ENCODE measurements at regions not wholly inside any gene's neighbourhood (a gene's known extent, or its start where the extent isn't known, plus 50 kb on each side); places are given as distances from the start of the nearest gene placed in this dataset.

DNA sequence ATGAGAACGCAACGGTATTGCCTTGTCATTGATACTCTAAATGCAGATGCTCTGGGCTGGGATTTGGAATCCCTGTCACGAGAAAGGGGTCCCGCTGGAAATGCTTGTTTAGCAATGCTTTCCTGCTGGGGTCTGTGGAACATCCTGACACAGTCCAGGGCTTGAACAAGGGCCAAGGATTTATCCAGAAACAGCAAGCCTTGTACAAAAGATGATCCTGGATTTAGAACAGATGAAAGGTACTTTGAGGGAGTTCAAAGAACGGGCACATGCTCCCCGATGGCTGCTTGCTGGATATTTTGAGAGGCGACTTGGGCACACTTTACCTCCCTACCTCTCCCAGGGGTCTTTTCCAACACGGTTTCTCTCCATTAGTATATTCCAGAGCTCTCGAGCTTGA is 108.1 kb upstream of the CELF4 start:
- Mint-ChIP-seq H3K27ac (no peak overlapping the region), H3K9me3 (peaks cover 0 to 12% (median 3%) of the 10 kb centered on the region in 5 donors), H3K4me1 (no peaks in the 10 kb centered on the region), H3K36me3 (no peaks in the 10 kb centered on the region), H3K4me3 (no peak overlapping the region), H3K27me3 (no peaks in the 10 kb centered on the region)
- Histone ChIP-seq H3K4me1 (ENCODE audit: insufficient read depth, low read length) (no peaks in the 10 kb centered on the region), H3K27me3 (ENCODE audit: insufficient read depth, low read length, poor library complexity, severe bottlenecking) (no peaks in the 10 kb centered on the region), H3K36me3 (ENCODE audit: insufficient read depth, low read length) (no peaks in the 10 kb centered on the region), H3K4me3 (ENCODE audit: low read length) (no peak overlapping the region), H3K27ac (ENCODE audit: low read depth, low read length) (no peak overlapping the region), H3K9me3 (ENCODE audit: low read length) (no peaks in the 10 kb centered on the region)
- ChIA-PET POLR2A (no interaction called here), CTCF (no interaction called here)
- no peak for DNase-seq

GRCh38 chr18:37672932-37673595 is 107.5 kb upstream of the CELF4 start:
- Histone ChIP-seq H3K4me3 (ENCODE audit: low read length) (no peak overlapping the region), H3K27me3 (ENCODE audit: insufficient read depth, low read length, poor library complexity, severe bottlenecking) (no peaks in the 10 kb centered on the region), H3K9me3 (ENCODE audit: low read length) (no peaks in the 10 kb centered on the region), H3K4me1 (ENCODE audit: insufficient read depth, low read length) (no peaks in the 10 kb centered on the region), H3K27ac (ENCODE audit: low read depth, low read length) (no peak overlapping the region), H3K36me3 (ENCODE audit: insufficient read depth, low read length) (no peaks in the 10 kb centered on the region)
- POLR2A ChIA-PET, result no interaction called here
- H3K4me3 Mint-ChIP-seq, result no peak overlapping the region
- H3K36me3 Mint-ChIP-seq, result no peaks in the 10 kb centered on the region
- no peak overlapping the region for H3K27ac Mint-ChIP-seq
- no peaks in the 10 kb centered on the region for H3K27me3 Mint-ChIP-seq
- peaks cover 0 to 12% (median 3%) of the 10 kb centered on the region in 5 donors for H3K9me3 Mint-ChIP-seq
- CTCF ChIA-PET, result no interaction called here
- no peaks in the 10 kb centered on the region for H3K4me1 Mint-ChIP-seq
- no peak for DNase-seq

DNA sequence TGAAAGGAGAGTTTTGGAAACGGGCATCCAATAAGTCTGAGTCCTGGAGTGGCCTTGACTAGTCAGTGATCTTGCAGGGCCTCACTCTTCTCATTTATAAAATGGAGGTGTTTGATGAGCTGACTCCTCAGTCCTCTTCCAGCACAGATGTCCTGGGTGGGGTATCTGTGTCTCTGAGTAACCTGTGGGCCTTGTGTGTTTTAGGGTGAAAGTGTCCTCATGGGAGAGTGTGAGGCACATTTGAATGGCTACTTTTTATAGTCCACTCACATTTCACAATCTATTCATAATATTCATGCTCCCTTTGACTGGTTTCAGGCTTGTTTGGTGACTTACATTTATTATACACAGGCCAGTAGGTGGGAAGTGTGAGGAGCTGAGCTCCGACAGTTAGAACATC is 106.4 kb upstream of the CELF4 start:
- no peak overlapping the region for H3K27ac ChIP-seq (ENCODE audit: low read depth, low read length)
- Mint-ChIP-seq H3K4me3 (no peak overlapping the region), H3K4me1 (no peaks in the 10 kb centered on the region), H3K36me3 (no peaks in the 10 kb centered on the region), H3K27me3 (no peaks in the 10 kb centered on the region), H3K9me3 (peaks cover 0 to 12% (median 2%) of the 10 kb centered on the region in 5 donors), H3K27ac (no peak overlapping the region)
- H3K27me3 ChIP-seq (ENCODE audit: insufficient read depth, low read length, poor library complexity, severe bottlenecking), result no peaks in the 10 kb centered on the region
- ChIA-PET CTCF (no interaction called here), POLR2A (no interaction called here)
- no peak overlapping the region for H3K4me3 ChIP-seq (ENCODE audit: low read length)
- no peaks in the 10 kb centered on the region for H3K4me1 ChIP-seq (ENCODE audit: insufficient read depth, low read length)
- H3K36me3 ChIP-seq (ENCODE audit: insufficient read depth, low read length), result no peaks in the 10 kb centered on the region
- no peak for DNase-seq
- no peaks in the 10 kb centered on the region for H3K9me3 ChIP-seq (ENCODE audit: low read length)

GRCh38 chr18:37671530-37671929 is 105.9 kb upstream of the CELF4 start:
- Mint-ChIP-seq H3K36me3 (no peaks in the 10 kb centered on the region), H3K27me3 (no peaks in the 10 kb centered on the region), H3K27ac (no peak overlapping the region), H3K4me1 (no peaks in the 10 kb centered on the region), H3K9me3 (peaks cover 0 to 13% (median 2%) of the 10 kb centered on the region in 5 donors), H3K4me3 (no peak overlapping the region)
- Histone ChIP-seq H3K27ac (ENCODE audit: low read depth, low read length) (no peak overlapping the region), H3K27me3 (ENCODE audit: insufficient read depth, low read length, poor library complexity, severe bottlenecking) (no peaks in the 10 kb centered on the region), H3K4me1 (ENCODE audit: insufficient read depth, low read length) (no peaks in the 10 kb centered on the region), H3K4me3 (ENCODE audit: low read length) (no peak overlapping the region), H3K36me3 (ENCODE audit: insufficient read depth, low read length) (no peaks in the 10 kb centered on the region), H3K9me3 (ENCODE audit: low read length) (no peaks in the 10 kb centered on the region)
- DNase-seq, result no peak
- CTCF ChIA-PET, result no interaction called here
- POLR2A ChIA-PET, result no interaction called here

DNA sequence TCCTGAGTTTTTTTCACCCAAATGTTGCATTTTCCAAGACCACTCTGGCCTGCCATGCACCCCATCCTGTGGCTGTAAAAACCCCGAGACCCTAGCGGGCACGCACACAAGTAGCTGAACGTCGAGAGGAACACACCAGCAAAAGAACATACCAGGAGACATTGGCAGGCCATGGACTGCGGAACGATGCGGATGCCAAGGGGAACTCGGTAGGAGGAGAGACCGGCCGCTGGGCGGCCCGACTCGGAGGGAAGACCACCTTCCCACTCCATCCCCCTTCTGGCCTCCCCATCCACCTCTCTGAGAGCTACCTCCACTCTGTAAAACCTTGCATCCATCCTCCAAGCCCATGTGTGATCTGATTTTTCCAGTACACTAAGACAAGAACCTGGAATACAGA is 105.5 kb upstream of the CELF4 start:
- no peak overlapping the region for H3K4me3 ChIP-seq (ENCODE audit: low read length)
- H3K27ac Mint-ChIP-seq, result no peak overlapping the region
- H3K4me1 ChIP-seq (ENCODE audit: insufficient read depth, low read length), result no peaks in the 10 kb centered on the region
- H3K4me1 Mint-ChIP-seq, result no peaks in the 10 kb centered on the region
- ChIA-PET POLR2A (no interaction called here), CTCF (no interaction called here)
- H3K9me3 Mint-ChIP-seq, result peaks cover 0 to 13% (median 2%) of the 10 kb centered on the region in 5 donors
- H3K4me3 Mint-ChIP-seq, result no peak overlapping the region
- H3K27ac ChIP-seq (ENCODE audit: low read depth, low read length), result no peak overlapping the region
- no peaks in the 10 kb centered on the region for H3K27me3 Mint-ChIP-seq
- DNase-seq, result no peak
- H3K36me3 ChIP-seq (ENCODE audit: insufficient read depth, low read length), result no peaks in the 10 kb centered on the region
- H3K27me3 ChIP-seq (ENCODE audit: insufficient read depth, low read length, poor library complexity, severe bottlenecking), result no peaks in the 10 kb centered on the region
- H3K36me3 Mint-ChIP-seq, result no peaks in the 10 kb centered on the region
- H3K9me3 ChIP-seq (ENCODE audit: low read length), result no peaks in the 10 kb centered on the region

- POLR2A ChIA-PET, result no interaction called here
- Mint-ChIP-seq H3K36me3 (no peaks in the 10 kb centered on the region), H3K27ac (no peak overlapping the region), H3K4me3 (no peak overlapping the region), H3K9me3 (peaks cover 0 to 13% (median 2%) of the 10 kb centered on the region in 5 donors), H3K27me3 (no peaks in the 10 kb centered on the region), H3K4me1 (no peaks in the 10 kb centered on the region)
- Histone ChIP-seq H3K9me3 (ENCODE audit: low read length) (no peaks in the 10 kb centered on the region), H3K36me3 (ENCODE audit: insufficient read depth, low read length) (no peaks in the 10 kb centered on the region), H3K27me3 (ENCODE audit: insufficient read depth, low read length, poor library complexity, severe bottlenecking) (no peaks in the 10 kb centered on the region), H3K4me1 (ENCODE audit: insufficient read depth, low read length) (no peaks in the 10 kb centered on the region), H3K27ac (ENCODE audit: low read depth, low read length) (no peak overlapping the region), H3K4me3 (ENCODE audit: low read length) (no peak overlapping the region)
- CTCF ChIA-PET, result no interaction called here
- DNase-seq, result no peak
These were observed 104.5 kb upstream of the CELF4 start for GRCh38 chr18:37669991-37670534.

DNA sequence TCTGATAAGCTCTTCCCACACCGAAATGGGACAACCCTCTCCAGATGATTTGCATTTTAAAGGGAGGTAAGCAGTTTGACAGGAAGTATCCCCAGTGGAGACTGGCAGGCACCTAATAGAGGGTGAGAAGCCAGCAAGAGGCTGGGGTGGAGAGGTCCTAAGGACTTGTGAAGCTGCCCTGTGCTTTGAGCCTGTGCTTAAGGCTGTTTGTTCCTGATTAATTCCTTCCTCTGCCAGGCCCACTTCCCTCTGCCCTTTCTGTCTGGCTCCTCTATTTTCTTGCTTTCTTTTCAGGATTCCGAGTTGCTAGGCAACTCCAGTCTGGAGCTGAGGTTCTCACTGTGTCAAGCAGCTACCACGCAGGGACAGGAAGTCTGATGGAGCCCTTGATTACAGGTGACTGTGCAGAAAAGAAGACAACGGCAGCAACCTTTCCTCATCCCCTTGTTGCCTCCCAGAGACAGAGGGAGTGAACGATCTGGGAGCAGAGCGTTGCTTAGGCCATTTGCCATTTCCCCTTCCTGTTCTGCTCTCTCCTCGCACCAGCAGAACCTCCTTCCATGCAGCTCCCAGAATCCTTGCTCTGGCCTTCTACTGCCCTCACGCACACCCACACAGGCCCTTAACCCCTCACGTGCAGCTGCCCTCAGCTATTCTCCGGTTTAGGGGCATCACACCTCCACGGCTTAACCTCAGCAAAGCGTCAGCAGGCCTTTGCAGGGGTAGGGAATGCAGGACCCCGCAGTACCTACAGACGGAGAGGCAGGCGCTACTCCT is 103.6 kb upstream of the CELF4 start:
- Mint-ChIP-seq H3K27me3 (no peaks in the 10 kb centered on the region), H3K36me3 (no peaks in the 10 kb centered on the region), H3K4me1 (no peaks in the 10 kb centered on the region), H3K4me3 (no peak overlapping the region), H3K9me3 (peaks cover 0 to 13% (median 2%) of the 10 kb centered on the region in 5 donors), H3K27ac (no peak overlapping the region)
- POLR2A ChIA-PET, result no interaction called here
- Histone ChIP-seq H3K4me3 (ENCODE audit: low read length) (no peak overlapping the region), H3K4me1 (ENCODE audit: insufficient read depth, low read length) (no peaks in the 10 kb centered on the region), H3K9me3 (ENCODE audit: low read length) (no peaks in the 10 kb centered on the region), H3K27ac (ENCODE audit: low read depth, low read length) (no peak overlapping the region), H3K36me3 (ENCODE audit: insufficient read depth, low read length) (no peaks in the 10 kb centered on the region), H3K27me3 (ENCODE audit: insufficient read depth, low read length, poor library complexity, severe bottlenecking) (no peaks in the 10 kb centered on the region)
- DNase-seq, result no peak
- CTCF ChIA-PET, result no interaction called here

GRCh38 chr18:37667836-37668235 is 102.2 kb upstream of the CELF4 start:
- DNase-seq, result no peak
- H3K4me3 Mint-ChIP-seq, result no peak overlapping the region
- H3K27ac Mint-ChIP-seq, result no peak overlapping the region
- peaks cover 0 to 11% (median 7%) of the 10 kb centered on the region in 5 donors for H3K9me3 Mint-ChIP-seq
- Histone ChIP-seq H3K27me3 (ENCODE audit: insufficient read depth, low read length, poor library complexity, severe bottlenecking) (no peaks in the 10 kb centered on the region), H3K36me3 (ENCODE audit: insufficient read depth, low read length) (no peaks in the 10 kb centered on the region), H3K4me3 (ENCODE audit: low read length) (no peak overlapping the region), H3K4me1 (ENCODE audit: insufficient read depth, low read length) (no peaks in the 10 kb centered on the region), H3K9me3 (ENCODE audit: low read length) (no peaks in the 10 kb centered on the region), H3K27ac (ENCODE audit: low read depth, low read length) (no peak overlapping the region)
- no peaks in the 10 kb centered on the region for H3K4me1 Mint-ChIP-seq
- CTCF ChIA-PET, result no interaction called here
- no peaks in the 10 kb centered on the region for H3K36me3 Mint-ChIP-seq
- H3K27me3 Mint-ChIP-seq, result no peaks in the 10 kb centered on the region
- POLR2A ChIA-PET, result no interaction called here

All from CD8-positive, alpha-beta memory T cell (primary cell).